GM19238 (cell line): ENCODE measurements at regions not wholly inside any gene's neighbourhood (a gene's known extent, or its start where the extent isn't known, plus 50 kb on each side); places are given as distances from the start of the nearest gene placed in this dataset.

Experiments
- DNase-seq: peaks from one replicate; pipeline ENCODE4 v3.0.0; 2011; ENCODE audit warnings: low spot score; ENCODE audit not compliant: insufficient read length

GRCh38 chr12:24055747-24056146, 106.3 kb upstream of the SOX5 start:
- no peak for DNase-seq

- no peak for DNase-seq
These were observed 104.9 kb upstream of the SOX5 start for GRCh38 chr12:24054416-24054815.

GRCh38 chr12:24049728-24050127, 100.3 kb upstream of the SOX5 start:
- DNase-seq: no peak

- DNase-seq: no peak
These were observed 99.6 kb upstream of the SOX5 start for GRCh38 chr12:24049101-24049500.

GRCh38 chr12:24048446-24048845, 99.0 kb upstream of the SOX5 start:
- no peak for DNase-seq

- no peak for DNase-seq
These were observed 97.9 kb upstream of the SOX5 start for GRCh38 chr12:24047326-24047725.

GRCh38 chr12:24045816-24046257, 96.4 kb upstream of the SOX5 start:
- DNase-seq: no peak

- DNase-seq: no peak
These were observed 95.7 kb upstream of the SOX5 start for GRCh38 chr12:24044941-24045703.

- no peak for DNase-seq
These were observed 93.2 kb upstream of the SOX5 start for GRCh38 chr12:24042651-24043050.

GRCh38 chr12:24039113-24039525, 89.6 kb upstream of the SOX5 start:
- no peak for DNase-seq

GRCh38 chr12:24038211-24038997, 88.9 kb upstream of the SOX5 start:
- no peak for DNase-seq

GRCh38 chr12:24036438-24037216, 87.2 kb upstream of the SOX5 start:
- DNase-seq: no peak

- no peak for DNase-seq
These were observed 85.4 kb upstream of the SOX5 start for GRCh38 chr12:24034894-24035293.

- no peak for DNase-seq
These were observed 84.7 kb upstream of the SOX5 start for GRCh38 chr12:24034160-24034559.

- no peak for DNase-seq
These were observed 77.9 kb upstream of the SOX5 start for GRCh38 chr12:24027352-24027751.

GRCh38 chr12:24025153-24025798, 75.8 kb upstream of the SOX5 start:
- DNase-seq: no peak

GRCh38 chr12:24023081-24023480, 73.6 kb upstream of the SOX5 start:
- no peak for DNase-seq

- no peak for DNase-seq
These were observed 71.7 kb upstream of the SOX5 start for GRCh38 chr12:24021164-24021502.

- DNase-seq: no peak
These were observed 71.1 kb upstream of the SOX5 start for GRCh38 chr12:24020397-24021163.

GRCh38 chr12:24015833-24016160, 66.3 kb upstream of the SOX5 start:
- DNase-seq: no peak
